ENCODE measurements at regions not wholly inside any gene's neighbourhood (a gene's known extent, or its start where the extent isn't known, plus 50 kb on each side); places are given as distances from the start of the nearest gene placed in this dataset.

DNA sequence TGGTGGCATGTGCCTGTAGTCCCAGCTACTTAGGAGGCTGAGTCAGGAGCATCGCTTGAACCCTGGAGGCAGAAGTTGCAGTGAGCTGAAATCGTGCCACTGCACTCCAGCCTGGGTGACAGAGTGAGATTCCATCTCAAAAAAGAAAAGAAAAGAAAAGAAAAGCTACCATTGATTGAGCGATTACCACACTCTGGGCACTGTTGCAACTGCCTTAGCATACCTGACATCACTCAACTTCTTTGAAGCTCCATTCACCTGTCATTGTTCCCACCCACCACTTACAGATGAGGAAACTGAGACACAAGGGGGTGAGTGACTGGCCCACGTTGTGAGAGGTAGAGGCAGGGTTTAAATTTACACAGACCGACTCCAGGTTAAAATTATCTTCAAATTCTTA, 442.1 kb upstream of the SULF2 start:
- ATAC-seq: no peak
- TF ChIP-seq SNAI2 (CRISPR knock-in tag; IDR thresholded peaks at IDR 0.05) (no peak), GLIS3 (CRISPR knock-in tag; IDR thresholded peaks at IDR 0.05) (no peak), PPARA (CRISPR knock-in tag; IDR thresholded peaks at IDR 0.05; ENCODE audit: borderline replicate concordance) (no peak), TCF4 (CRISPR knock-in tag; IDR thresholded peaks at IDR 0.05; ENCODE audit: borderline replicate concordance) (no peak), ZNF8 (CRISPR knock-in tag; IDR thresholded peaks at IDR 0.05) (no peak), ZNF565 (CRISPR knock-in tag; conservative IDR thresholded peaks at IDR 0.05; ENCODE audit: low read depth) (no peak), ZNF70 (CRISPR knock-in tag; IDR thresholded peaks at IDR 0.05) (no peak), ZC3H10 (CRISPR knock-in tag; IDR thresholded peaks at IDR 0.05) (no peak), TOX (CRISPR knock-in tag; IDR thresholded peaks at IDR 0.05; ENCODE audit: borderline replicate concordance) (no peak), ZFP3 (CRISPR knock-in tag; IDR thresholded peaks at IDR 0.05) (no peak), CSDC2 (CRISPR knock-in tag; IDR thresholded peaks at IDR 0.05) (no peak), ESRRG (CRISPR knock-in tag; IDR thresholded peaks at IDR 0.05) (no peak), ZFP30 (CRISPR knock-in tag; IDR thresholded peaks at IDR 0.05) (no peak), ARNTL (CRISPR knock-in tag; IDR thresholded peaks at IDR 0.05; ENCODE audit: borderline replicate concordance, low read depth) (no peak), BACH2 (CRISPR knock-in tag; IDR thresholded peaks at IDR 0.05; ENCODE audit: borderline replicate concordance) (no peak)
- TF ChIP-seq, protein P1, sequence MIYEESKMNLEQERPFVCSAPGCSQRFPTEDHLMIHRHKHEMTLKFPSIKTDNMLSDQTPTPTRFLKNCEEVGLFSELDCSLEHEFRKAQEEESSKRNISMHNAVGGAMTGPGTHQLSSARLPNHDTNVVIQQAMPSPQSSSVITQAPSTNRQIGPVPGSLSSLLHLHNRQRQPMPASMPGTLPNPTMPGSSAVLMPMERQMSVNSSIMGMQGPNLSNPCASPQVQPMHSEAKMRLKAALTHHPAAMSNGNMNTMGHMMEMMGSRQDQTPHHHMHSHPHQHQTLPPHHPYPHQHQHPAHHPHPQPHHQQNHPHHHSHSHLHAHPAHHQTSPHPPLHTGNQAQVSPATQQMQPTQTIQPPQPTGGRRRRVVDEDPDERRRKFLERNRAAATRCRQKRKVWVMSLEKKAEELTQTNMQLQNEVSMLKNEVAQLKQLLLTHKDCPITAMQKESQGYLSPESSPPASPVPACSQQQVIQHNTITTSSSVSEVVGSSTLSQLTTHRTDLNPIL (CRISPR knock-in tag; IDR thresholded peaks at IDR 0.05; ENCODE audit: low read depth): no peak
- TF ChIP-seq, protein P2, sequence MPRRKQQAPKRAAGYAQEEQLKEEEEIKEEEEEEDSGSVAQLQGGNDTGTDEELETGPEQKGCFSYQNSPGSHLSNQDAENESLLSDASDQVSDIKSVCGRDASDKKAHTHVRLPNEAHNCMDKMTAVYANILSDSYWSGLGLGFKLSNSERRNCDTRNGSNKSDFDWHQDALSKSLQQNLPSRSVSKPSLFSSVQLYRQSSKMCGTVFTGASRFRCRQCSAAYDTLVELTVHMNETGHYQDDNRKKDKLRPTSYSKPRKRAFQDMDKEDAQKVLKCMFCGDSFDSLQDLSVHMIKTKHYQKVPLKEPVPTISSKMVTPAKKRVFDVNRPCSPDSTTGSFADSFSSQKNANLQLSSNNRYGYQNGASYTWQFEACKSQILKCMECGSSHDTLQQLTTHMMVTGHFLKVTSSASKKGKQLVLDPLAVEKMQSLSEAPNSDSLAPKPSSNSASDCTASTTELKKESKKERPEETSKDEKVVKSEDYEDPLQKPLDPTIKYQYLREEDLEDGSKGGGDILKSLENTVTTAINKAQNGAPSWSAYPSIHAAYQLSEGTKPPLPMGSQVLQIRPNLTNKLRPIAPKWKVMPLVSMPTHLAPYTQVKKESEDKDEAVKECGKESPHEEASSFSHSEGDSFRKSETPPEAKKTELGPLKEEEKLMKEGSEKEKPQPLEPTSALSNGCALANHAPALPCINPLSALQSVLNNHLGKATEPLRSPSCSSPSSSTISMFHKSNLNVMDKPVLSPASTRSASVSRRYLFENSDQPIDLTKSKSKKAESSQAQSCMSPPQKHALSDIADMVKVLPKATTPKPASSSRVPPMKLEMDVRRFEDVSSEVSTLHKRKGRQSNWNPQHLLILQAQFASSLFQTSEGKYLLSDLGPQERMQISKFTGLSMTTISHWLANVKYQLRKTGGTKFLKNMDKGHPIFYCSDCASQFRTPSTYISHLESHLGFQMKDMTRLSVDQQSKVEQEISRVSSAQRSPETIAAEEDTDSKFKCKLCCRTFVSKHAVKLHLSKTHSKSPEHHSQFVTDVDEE (CRISPR knock-in tag; IDR thresholded peaks at IDR 0.05): no peak
- TF ChIP-seq, protein P3, sequence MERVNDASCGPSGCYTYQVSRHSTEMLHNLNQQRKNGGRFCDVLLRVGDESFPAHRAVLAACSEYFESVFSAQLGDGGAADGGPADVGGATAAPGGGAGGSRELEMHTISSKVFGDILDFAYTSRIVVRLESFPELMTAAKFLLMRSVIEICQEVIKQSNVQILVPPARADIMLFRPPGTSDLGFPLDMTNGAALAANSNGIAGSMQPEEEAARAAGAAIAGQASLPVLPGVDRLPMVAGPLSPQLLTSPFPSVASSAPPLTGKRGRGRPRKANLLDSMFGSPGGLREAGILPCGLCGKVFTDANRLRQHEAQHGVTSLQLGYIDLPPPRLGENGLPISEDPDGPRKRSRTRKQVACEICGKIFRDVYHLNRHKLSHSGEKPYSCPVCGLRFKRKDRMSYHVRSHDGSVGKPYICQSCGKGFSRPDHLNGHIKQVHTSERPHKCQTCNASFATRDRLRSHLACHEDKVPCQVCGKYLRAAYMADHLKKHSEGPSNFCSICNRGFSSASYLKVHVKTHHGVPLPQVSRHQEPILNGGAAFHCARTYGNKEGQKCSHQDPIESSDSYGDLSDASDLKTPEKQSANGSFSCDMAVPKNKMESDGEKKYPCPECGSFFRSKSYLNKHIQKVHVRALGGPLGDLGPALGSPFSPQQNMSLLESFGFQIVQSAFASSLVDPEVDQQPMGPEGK (CRISPR knock-in tag; IDR thresholded peaks at IDR 0.05; ENCODE audit: borderline replicate concordance): no peak

DNA sequence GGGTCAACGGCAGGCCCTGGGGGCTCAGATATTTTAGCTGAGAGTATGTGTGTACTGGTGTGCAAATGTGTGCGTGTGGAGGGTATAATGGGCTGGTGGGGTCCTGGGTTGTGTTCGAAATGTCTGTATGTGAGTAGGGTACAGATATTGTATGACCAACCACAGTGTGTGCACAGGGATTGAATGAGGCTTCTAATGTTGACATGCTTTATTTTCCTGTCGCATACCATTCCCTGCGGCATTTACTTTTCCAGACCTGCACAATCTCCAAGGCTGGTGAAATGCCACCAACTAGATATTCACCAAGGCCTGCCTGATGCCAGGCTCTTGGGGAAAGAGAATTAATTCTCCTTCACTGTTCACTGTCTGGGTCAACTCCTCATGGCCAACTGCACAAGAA, 441.4 kb upstream of the SULF2 start:
- ATAC-seq: no peak
- no peak for TF ChIP-seq OSR1 (CRISPR knock-in tag; IDR thresholded peaks at IDR 0.05)
- TF ChIP-seq TCF4 (CRISPR knock-in tag; IDR thresholded peaks at IDR 0.05; ENCODE audit: borderline replicate concordance): no peak
- no peak for TF ChIP-seq GLIS3 (CRISPR knock-in tag; IDR thresholded peaks at IDR 0.05)
- no peak for TF ChIP-seq TOX (CRISPR knock-in tag; IDR thresholded peaks at IDR 0.05; ENCODE audit: borderline replicate concordance)
- TF ChIP-seq, protein P3 (CRISPR knock-in tag; IDR thresholded peaks at IDR 0.05; ENCODE audit: borderline replicate concordance): no peak
- TF ChIP-seq ZNF70 (CRISPR knock-in tag; IDR thresholded peaks at IDR 0.05): no peak
- TF ChIP-seq, protein P2 (CRISPR knock-in tag; IDR thresholded peaks at IDR 0.05): no peak
- TF ChIP-seq ARNTL (CRISPR knock-in tag; IDR thresholded peaks at IDR 0.05; ENCODE audit: borderline replicate concordance, low read depth): no peak
- TF ChIP-seq ISL1 (CRISPR knock-in tag; IDR thresholded peaks at IDR 0.05): no peak
- no peak for TF ChIP-seq ZNF8 (CRISPR knock-in tag; IDR thresholded peaks at IDR 0.05)
- no peak for TF ChIP-seq BACH2 (CRISPR knock-in tag; IDR thresholded peaks at IDR 0.05; ENCODE audit: borderline replicate concordance)
- TF ChIP-seq ZC3H10 (CRISPR knock-in tag; IDR thresholded peaks at IDR 0.05): no peak

Data from SK-N-SH treated with all-trans-retinoic acid at 6 μM for 48 hours (cell line).